ENCODE measurements at regions not wholly inside any gene's neighbourhood (a gene's known extent, or its start where the extent isn't known, plus 50 kb on each side); places are given as distances from the start of the nearest gene placed in this dataset.

- TF ChIP-seq CTCF (IDR thresholded peaks at IDR 0.05): no peak
- TF ChIP-seq EP300 (IDR thresholded peaks at IDR 0.05): no peak
- TF ChIP-seq PBX3 (IDR thresholded peaks at IDR 0.05): no peak
- no peak for TF ChIP-seq MAX (IDR thresholded peaks at IDR 0.05)
These were observed 454.0 kb downstream of the NEBL start for GRCh38 chr10:20443094-20443493.

Measured in A549 (cell line).